Progenitor cell of endocrine pancreas (in vitro differentiated cells): ENCODE measurements at regions not wholly inside any gene's neighbourhood (a gene's known extent, or its start where the extent isn't known, plus 50 kb on each side); places are given as distances from the start of the nearest gene placed in this dataset.

Experiments used
- DNase-seq: peaks from one replicate; pipeline ENCODE4 v3.0.0; 2021; ENCODE audit warnings: low spot score; ENCODE audit not compliant: unreplicated experiment
- H3K27ac Mint-ChIP-seq: 2 replicates; pipeline ENCODE4 v1.8.0; 2021; ENCODE audit warnings: mild to moderate bottlenecking, moderate library complexity, mixed read lengths
- H3K27me3 Mint-ChIP-seq: 2 replicates; pipeline ENCODE4 v1.8.0; 2021; ENCODE audit warnings: mixed read lengths
- H3K36me3 Mint-ChIP-seq: 2 replicates; pipeline ENCODE4 v1.8.0; 2022; ENCODE audit warnings: mixed read lengths; ENCODE audit not compliant: insufficient read depth
- H3K4me1 Mint-ChIP-seq: 2 replicates; pipeline ENCODE4 v1.8.0; 2021; ENCODE audit warnings: low read depth, mixed read lengths
- H3K4me3 Mint-ChIP-seq: 2 replicates; pipeline ENCODE4 v1.8.0; 2021; ENCODE audit warnings: low read depth, mild to moderate bottlenecking, moderate library complexity, mixed read lengths
- H3K9me3 Mint-ChIP-seq: 2 replicates; pipeline ENCODE4 v1.8.0; 2021; ENCODE audit warnings: low read depth, mixed read lengths
- TF ChIP-seq, protein P1 (sequence below): fragments of 200-600 bp; sonication (generic); IDR thresholded peaks from one replicate; pipeline ENCODE4 v1.5.0; 2021; ENCODE audit warnings: antibody characterized with exemption, mild to moderate bottlenecking; ENCODE audit not compliant: unreplicated experiment

DNA sequence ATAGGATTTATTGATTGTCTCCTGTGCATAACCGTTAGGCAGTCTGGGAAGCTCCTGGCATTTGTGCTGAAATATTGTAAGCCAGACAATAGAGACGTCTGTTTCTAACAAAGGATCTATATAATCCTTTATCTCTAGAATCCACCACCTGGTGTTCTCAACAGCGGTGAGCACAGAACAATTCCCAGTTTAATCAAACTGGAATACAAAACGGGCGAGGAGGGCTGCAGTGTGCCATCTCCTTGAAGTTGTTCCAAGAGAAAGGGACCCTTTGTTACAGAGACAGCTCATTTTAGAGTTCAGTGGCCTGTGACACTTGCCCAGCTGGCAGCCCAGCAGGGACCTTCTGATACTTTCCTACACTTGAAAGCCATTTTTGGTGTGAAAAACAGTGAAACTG, 162.8 kb upstream of the IVNS1ABP start:
- Mint-ChIP-seq H3K36me3 (peaks cover 2% of the 10 kb centered on the region), H3K9me3 (peaks cover 9% of the 10 kb centered on the region), H3K4me3 (no peak overlapping the region), H3K4me1 (peaks cover 28% of the 10 kb centered on the region), H3K27ac (peak overlapping the region; percentile 65), H3K27me3 (no peaks in the 10 kb centered on the region)
- TF ChIP-seq, protein P1, sequence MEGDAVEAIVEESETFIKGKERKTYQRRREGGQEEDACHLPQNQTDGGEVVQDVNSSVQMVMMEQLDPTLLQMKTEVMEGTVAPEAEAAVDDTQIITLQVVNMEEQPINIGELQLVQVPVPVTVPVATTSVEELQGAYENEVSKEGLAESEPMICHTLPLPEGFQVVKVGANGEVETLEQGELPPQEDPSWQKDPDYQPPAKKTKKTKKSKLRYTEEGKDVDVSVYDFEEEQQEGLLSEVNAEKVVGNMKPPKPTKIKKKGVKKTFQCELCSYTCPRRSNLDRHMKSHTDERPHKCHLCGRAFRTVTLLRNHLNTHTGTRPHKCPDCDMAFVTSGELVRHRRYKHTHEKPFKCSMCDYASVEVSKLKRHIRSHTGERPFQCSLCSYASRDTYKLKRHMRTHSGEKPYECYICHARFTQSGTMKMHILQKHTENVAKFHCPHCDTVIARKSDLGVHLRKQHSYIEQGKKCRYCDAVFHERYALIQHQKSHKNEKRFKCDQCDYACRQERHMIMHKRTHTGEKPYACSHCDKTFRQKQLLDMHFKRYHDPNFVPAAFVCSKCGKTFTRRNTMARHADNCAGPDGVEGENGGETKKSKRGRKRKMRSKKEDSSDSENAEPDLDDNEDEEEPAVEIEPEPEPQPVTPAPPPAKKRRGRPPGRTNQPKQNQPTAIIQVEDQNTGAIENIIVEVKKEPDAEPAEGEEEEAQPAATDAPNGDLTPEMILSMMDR = no peak
- DNase-seq = no peak

DNA sequence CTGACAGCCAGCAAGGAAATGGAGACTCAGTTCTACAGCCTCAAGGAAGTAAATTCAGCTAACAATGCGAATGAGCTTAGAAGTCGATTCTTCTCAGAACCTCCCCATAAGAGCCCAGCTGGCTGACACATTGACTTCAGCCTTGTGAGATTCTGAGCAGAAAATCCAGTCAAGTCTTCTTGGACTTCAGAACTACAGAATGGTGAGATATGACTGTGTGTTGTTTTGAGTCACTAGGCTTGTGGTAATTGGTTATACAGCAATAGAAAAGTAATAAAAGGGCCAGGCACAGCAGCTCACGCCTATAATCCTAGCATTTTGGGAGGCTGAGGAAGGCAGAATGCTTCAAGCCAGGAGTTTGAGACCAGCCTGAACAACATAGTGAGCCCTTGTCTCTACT, 161.8 kb upstream of the IVNS1ABP start:
- TF ChIP-seq, protein P1 = no peak

DNA sequence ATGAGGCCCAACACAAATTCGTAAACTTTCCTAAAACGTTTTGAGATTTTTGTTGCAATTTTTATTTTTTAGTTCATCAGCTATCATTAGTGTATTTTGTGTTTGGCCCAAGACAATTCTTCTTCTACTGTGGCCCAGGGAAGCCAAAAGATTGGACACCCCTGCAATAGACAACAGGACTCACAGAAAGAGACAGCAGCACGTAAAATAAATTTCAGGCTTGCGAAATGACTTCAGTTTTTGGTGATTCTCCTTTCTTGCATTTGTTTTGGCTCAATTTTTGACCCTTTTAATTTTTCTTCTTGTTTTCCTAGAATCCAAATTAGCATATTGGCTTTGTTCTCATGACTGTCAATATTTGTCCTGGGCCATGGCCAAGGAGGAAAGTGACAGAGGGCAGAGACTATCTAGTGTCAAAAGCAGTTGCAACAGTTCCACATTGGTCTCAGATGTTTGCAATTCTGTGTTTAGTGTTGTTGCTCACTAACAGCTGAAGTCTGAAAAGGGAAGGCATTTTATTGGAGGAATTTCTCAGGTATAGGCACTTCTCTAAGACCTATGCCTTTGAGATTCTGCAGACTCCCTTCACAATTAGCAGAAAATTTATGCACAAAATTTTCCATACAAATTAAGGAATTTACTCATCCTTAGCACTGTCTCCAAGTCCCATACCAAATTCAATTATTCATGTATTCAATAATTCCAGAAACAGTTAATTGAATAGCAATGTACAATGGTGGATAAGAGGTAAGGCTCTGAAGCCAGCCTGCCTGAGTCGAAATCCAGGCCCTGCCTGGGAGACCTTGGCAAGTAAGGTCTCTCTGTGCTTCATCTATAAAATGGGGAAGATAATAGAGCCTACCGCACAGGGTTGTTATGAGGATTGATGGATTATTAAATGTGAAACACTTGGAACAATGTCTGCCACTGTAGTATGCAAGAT, 160.9 kb upstream of the IVNS1ABP start:
- H3K36me3 Mint-ChIP-seq = peaks cover 2% of the 10 kb centered on the region
- no peak for DNase-seq
- TF ChIP-seq, protein P1 = no peak
- H3K4me3 Mint-ChIP-seq = no peak overlapping the region
- H3K4me1 Mint-ChIP-seq = peaks cover 17% of the 10 kb centered on the region
- no peaks in the 10 kb centered on the region for H3K27me3 Mint-ChIP-seq
- H3K27ac Mint-ChIP-seq = peak overlapping the region; percentile 60
- peaks cover 9% of the 10 kb centered on the region for H3K9me3 Mint-ChIP-seq

More for the DNA sequence above, 161.8 kb upstream of the IVNS1ABP start:
- H3K27ac Mint-ChIP-seq = peak overlapping the region; percentile 60
- H3K4me3 Mint-ChIP-seq = no peak overlapping the region
- H3K9me3 Mint-ChIP-seq = peaks cover 9% of the 10 kb centered on the region
- H3K36me3 Mint-ChIP-seq = peaks cover 2% of the 10 kb centered on the region
- no peaks in the 10 kb centered on the region for H3K27me3 Mint-ChIP-seq
- no peak for DNase-seq
- peaks cover 25% of the 10 kb centered on the region for H3K4me1 Mint-ChIP-seq

DNA sequence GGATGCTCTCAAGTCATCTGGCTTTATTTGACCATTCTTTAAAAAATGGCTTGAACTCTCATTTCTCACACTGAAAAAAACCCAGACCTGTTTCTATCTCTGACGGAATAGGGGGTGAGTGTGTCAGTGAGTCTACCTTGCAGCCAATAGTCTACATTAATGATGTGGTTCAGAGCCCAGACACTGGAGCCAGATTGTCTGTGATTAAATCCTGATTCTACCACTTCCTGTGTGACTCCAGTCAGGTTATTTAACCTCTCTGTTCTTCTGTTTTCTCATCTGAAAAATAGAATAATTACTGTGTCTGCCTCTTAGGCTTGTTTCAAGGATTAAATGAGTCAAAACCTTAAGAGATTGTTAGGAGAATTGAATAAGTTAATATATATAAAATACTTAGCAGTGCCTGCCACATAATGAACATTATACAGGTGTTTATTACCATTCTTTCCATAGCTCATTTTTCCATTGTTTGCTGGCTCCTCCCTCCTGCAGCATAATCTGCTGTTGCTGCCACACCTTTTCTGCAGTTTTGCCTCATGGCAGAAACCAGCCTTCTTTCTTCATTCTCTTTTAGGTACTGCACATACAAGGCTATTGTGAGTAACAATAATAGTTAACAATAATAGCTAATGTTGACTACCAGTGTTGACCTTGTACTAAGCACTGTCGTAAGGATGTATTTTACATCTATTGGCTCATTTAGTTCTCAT, 157.6 kb upstream of the IVNS1ABP start:
- no peak overlapping the region for H3K4me3 Mint-ChIP-seq
- no peaks in the 10 kb centered on the region for H3K36me3 Mint-ChIP-seq
- H3K9me3 Mint-ChIP-seq = no peaks in the 10 kb centered on the region
- H3K4me1 Mint-ChIP-seq = peaks cover 9% of the 10 kb centered on the region
- H3K27me3 Mint-ChIP-seq = no peaks in the 10 kb centered on the region
- TF ChIP-seq, protein P1 = no peak
- no peak overlapping the region for H3K27ac Mint-ChIP-seq
- no peak for DNase-seq

DNA sequence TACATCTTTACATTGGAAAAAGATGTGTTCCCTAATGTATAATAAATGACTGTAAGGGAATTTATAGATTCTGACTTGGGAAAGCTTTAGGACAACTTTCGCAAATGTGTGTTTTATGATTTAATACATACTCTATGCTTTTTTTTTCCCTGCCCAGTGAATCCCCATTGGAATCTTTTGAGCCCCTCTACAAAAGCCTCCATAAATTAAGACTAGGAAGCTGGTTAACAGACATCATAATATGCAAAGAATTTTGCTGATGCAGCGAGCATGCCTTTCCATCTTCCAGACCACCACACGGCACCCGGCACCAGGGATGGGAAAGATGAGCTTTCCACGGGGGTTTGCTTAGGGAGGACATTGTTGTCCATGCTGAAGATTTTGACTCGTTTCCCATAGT, 156.1 kb upstream of the IVNS1ABP start:
- Mint-ChIP-seq H3K9me3 (no peaks in the 10 kb centered on the region), H3K4me3 (no peak overlapping the region), H3K27ac (no peak overlapping the region), H3K4me1 (peaks cover 4% of the 10 kb centered on the region), H3K27me3 (no peaks in the 10 kb centered on the region), H3K36me3 (no peaks in the 10 kb centered on the region)
- TF ChIP-seq, protein P1 = no peak
- no peak for DNase-seq
